HG03280 (cell line): ENCODE measurements at regions not wholly inside any gene's neighbourhood (a gene's known extent, or its start where the extent isn't known, plus 50 kb on each side); places are given as distances from the start of the nearest gene placed in this dataset.

Source experiments
- ATAC-seq: cut with Tn5 transposase; IDR thresholded peaks from one replicate; pipeline ENCODE4 v1.9.1; 2021; ENCODE audit warnings: mild to moderate bottlenecking, moderate library complexity; ENCODE audit not compliant: unreplicated experiment

DNA sequence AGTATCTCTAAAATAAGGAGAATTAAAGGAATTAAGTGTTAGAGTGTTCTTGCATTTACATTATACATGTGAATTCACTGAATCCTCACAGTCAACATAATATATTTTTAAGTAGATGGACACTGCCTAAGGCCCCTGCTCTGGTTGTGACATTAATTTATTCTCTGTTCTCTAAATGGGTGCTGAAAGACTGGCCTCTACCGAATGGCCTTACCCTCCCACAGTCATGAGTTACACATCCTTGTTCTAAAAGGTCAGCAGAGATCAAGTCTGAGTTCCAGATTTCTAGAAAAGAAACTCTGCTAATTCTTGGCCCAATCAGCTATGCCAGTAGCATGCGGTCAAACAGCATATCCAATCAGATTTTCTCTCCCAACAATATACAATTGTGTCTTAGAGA is 193.2 kb downstream of the TM2D1 start:
- ATAC-seq = no peak

DNA sequence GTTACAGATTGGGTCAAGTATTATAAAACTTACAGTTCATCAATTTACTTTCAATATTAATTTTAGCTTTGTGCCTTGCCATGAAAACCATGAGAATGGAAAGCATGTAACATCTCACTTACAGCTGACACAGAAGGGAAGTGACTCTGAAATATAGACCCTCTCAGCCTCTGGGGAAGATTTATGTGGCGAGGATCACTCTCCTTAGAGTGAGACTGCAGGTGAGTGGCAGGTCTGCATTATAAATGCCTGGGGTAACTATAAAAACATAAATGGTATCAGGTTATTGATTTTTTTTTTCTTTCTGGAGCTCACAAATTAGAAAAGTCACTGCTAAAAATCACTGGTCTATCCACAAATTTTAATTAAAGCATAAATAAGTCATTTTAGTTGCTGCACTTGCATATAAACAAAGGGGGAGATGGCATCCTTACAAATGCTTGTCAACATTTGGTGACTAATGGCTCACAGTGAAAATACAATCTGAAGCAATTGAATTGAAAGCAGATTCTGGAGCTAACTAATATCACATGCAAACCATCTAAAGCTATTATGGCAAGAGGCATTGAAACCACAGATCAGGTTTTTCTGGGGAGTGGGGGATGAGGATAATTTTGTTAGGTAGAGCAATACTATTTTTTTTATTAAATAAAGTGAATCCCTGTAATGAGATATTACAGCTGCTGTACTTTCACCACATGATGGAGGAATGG is 200.9 kb downstream of the TM2D1 start:
- no peak for ATAC-seq

DNA sequence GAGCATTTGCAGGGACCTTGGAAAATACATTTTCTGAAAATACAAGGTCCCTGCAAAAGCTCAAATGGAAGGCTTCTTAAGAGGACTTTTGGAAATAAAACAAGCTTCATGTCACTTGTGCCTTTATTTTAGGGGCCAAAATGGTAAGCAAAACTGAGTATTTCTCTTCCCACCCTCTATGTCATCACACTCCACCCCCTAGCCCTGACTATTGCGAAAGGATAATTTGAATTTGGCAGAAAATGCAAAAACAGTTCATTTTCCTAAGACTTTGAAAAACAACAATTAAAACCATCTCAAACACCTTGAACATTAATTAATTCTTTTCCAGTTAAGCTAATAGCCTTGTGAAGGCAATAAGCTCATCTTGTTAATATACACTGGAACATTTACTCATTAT is 201.7 kb downstream of the TM2D1 start:
- no peak for ATAC-seq

DNA sequence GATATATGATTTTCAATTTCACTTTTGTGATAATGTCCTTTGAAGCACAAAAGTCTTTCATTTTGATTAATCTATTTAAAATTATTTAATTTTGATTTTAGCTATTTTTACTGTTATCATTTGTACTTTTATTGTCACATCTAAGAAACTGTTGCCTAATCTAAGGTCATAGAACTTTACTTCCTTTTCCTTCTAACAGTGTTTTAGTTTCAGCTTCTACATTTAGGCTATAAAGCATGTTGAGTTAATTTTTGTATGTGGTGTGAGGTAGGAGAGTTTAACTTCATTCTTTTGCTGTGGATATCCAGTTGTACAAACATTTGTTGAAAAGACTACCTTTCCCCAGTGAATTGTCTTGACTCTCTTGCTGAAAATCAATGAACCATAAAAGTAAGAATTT is 204.5 kb downstream of the TM2D1 start:
- ATAC-seq = no peak

DNA sequence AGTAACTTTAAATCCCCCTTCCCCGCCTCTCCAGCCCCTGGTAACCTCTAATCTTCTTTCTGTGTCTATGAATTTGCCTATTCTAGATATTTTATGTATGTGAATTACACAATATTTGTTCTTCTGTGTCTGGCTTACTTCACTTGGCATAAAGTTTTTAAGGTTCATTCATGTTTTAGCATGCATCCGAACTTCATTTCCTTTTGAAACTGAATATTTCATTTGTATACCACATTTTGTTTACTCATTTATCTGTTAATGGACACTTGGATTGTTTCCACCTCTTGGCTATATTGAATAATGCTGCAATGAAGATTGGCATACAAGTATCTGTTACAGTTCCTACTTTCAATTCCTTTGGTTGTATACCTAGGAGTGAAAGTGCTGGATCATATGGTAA is 205.3 kb downstream of the TM2D1 start:
- no peak for ATAC-seq

DNA sequence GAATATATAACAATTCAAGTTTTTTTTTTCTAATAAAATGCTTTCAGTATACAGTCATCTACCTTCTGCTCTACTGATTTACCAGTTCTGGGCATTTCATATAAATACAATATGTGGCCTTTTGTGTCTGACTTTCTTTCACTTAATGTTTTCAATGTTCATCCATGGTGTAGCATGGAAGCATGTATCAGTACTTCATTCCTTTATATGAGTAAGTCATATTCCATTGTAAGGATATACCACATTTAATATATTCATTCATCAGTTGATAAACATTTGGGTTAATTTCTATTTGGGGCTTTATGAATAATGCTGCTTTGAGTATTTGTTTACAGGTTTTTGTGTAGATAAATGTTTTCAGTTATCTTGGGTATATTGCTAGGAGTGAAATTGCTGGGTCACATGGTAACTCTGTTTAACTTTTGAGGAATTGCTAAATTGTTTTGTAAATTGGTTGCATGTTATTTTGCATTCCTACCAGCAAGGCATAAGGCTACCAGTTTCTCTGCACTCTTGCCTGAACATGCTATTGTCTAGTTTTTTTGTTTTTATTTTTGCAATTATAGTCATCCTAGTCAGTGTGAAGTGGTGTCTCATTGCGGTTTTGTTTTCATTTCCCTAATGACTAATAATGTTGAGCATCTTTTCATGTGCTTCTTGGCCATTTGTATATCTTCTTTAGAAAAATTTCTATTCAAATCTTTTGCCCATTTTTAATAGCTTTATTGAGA is 206.1 kb downstream of the TM2D1 start:
- peak; percentile 60 for ATAC-seq

DNA sequence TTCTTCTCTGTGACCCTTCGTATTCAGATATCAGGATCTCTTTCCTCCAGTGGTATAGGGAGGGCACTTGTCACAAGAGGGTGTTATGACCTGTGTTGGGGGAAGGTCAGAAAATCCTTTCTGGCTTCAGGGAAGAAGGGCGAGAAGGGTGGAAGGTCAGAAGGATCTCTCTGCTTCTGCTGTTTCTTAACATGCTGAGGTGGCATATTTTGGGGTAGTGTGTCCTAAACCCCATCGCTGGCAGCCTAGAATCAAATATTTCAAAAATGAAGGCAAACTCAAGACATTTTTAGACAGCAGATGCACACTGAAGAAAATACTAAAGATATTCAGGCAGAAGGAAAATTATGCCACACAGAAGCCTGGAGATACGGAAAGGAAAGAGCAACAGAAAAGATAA is 207.6 kb downstream of the TM2D1 start:
- ATAC-seq = no peak

DNA sequence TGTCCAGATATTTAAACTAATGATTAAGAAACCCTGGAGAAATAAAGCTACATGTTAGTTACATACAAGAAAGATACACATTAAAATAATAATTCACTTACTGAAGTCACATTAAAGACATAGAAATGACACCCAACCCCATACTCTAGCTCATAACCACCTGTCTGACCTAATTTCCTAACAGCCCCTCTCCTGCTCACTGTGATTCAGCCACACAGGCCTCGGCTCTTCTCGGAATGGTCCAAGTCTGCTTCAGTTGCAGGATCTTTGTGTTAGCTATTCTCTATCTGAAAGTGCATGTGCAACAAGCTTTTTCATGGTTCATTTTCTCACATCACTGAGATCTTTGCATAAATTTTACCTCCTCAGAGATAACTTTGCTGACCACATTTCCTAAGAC is 209.8 kb downstream of the TM2D1 start:
- ATAC-seq = no peak
